Right atrium auricular region (tissue), 2 donors: ENCODE measurements at regions not wholly inside any gene's neighbourhood (a gene's known extent, or its start where the extent isn't known, plus 50 kb on each side); places are given as distances from the start of the nearest gene placed in this dataset.

Experiments
- DNase-seq: peaks from one replicate; pipeline ENCODE4 v3.0.0-alpha.2; 2019; ENCODE audit warnings: low spot score
- H3K27ac ChIP-seq, 2 donors: fragments of 200-600 bp; sonication (generic); 1 replicate in 1 of 2; 2 replicates in 1 of 2; pipeline ENCODE4 v1.5.1; 2016 to 2019
- H3K27me3 ChIP-seq, 2 donors: fragments of 200-600 bp; sonication (generic); one replicate each; pipeline versions ENCODE4 v1.5.1 to v1.6.0; 2017 to 2019
- H3K36me3 ChIP-seq: fragments of 200-600 bp; sonication (generic); one replicate; pipeline ENCODE4 v1.5.1; 2016
- H3K4me1 ChIP-seq, 2 donors: fragments of 200-600 bp; sonication (generic); one replicate each; pipeline versions ENCODE4 v1.5.1 to v1.6.0; 2017 to 2019
- H3K4me3 ChIP-seq, 2 donors: fragments of 200-600 bp; sonication (generic); 1 replicate in 1 of 2; 2 replicates in 1 of 2; pipeline ENCODE4 v1.5.1; 2017 to 2019; ENCODE audit warnings: mild to moderate bottlenecking in 1 of 2, moderate library complexity in 1 of 2
- H3K9me3 ChIP-seq, 2 donors: fragments of 200-600 bp; sonication (generic); one replicate each; pipeline ENCODE4 v1.5.1; 2019
- CTCF ChIP-seq, 2 donors: fragments of 200-600 bp; sonication (generic); IDR thresholded peaks; one replicate each; pipeline ENCODE4 v1.5.1; 2019; ENCODE audit warnings: antibody characterized with exemption in 2 of 2

GRCh38 chrX:43479850-43480249, 176.2 kb upstream of the MAOA start:
- TF ChIP-seq CTCF (IDR thresholded peaks at IDR 0.05) = no peak
- Histone ChIP-seq H3K27me3 (no peaks in the 10 kb centered on the region), H3K4me1 (no peaks in the 10 kb centered on the region), H3K27ac (no peak overlapping the region), H3K4me3 (no peak overlapping the region), H3K36me3 (no peaks in the 10 kb centered on the region), H3K9me3 (no peaks in the 10 kb centered on the region)
- DNase-seq = no peak

GRCh38 chrX:43481576-43481975, 174.5 kb upstream of the MAOA start:
- no peaks in the 10 kb centered on the region for H3K9me3 ChIP-seq
- H3K4me1 ChIP-seq = no peaks in the 10 kb centered on the region
- DNase-seq = no peak
- TF ChIP-seq CTCF (IDR thresholded peaks at IDR 0.05) = no peak
- H3K27me3 ChIP-seq = no peaks in the 10 kb centered on the region
- no peaks in the 10 kb centered on the region for H3K36me3 ChIP-seq
- no peak overlapping the region for H3K27ac ChIP-seq
- H3K4me3 ChIP-seq = no peak overlapping the region

- Histone ChIP-seq H3K27me3 (no peaks in the 10 kb centered on the region), H3K27ac (no peak overlapping the region), H3K4me1 (no peaks in the 10 kb centered on the region), H3K9me3 (peaks cover 0 to 14% of the 10 kb centered on the region in 2 donors), H3K36me3 (no peaks in the 10 kb centered on the region), H3K4me3 (no peak overlapping the region)
- no peak for DNase-seq
- no peak for TF ChIP-seq CTCF (IDR thresholded peaks at IDR 0.05)
These were observed 162.3 kb upstream of the MAOA start for GRCh38 chrX:43493756-43494155.

GRCh38 chrX:43500246-43500645, 155.9 kb upstream of the MAOA start:
- H3K9me3 ChIP-seq = no peaks in the 10 kb centered on the region
- H3K36me3 ChIP-seq = no peaks in the 10 kb centered on the region
- H3K4me1 ChIP-seq = no peaks in the 10 kb centered on the region
- DNase-seq = no peak
- no peak overlapping the region for H3K4me3 ChIP-seq
- H3K27ac ChIP-seq = no peak overlapping the region
- TF ChIP-seq CTCF (IDR thresholded peaks at IDR 0.05) = no peak
- no peaks in the 10 kb centered on the region for H3K27me3 ChIP-seq

GRCh38 chrX:43500996-43501694, 155.0 kb upstream of the MAOA start:
- Histone ChIP-seq H3K4me3 (no peak overlapping the region), H3K4me1 (no peaks in the 10 kb centered on the region), H3K9me3 (no peaks in the 10 kb centered on the region), H3K36me3 (no peaks in the 10 kb centered on the region), H3K27ac (no peak overlapping the region), H3K27me3 (no peaks in the 10 kb centered on the region)
- TF ChIP-seq CTCF (IDR thresholded peaks at IDR 0.05) = no peak
- DNase-seq = no peak

GRCh38 chrX:43504394-43504793, 151.7 kb upstream of the MAOA start:
- Histone ChIP-seq H3K27ac (no peak overlapping the region), H3K36me3 (no peaks in the 10 kb centered on the region), H3K4me1 (no peaks in the 10 kb centered on the region), H3K9me3 (no peaks in the 10 kb centered on the region), H3K27me3 (no peaks in the 10 kb centered on the region), H3K4me3 (no peak overlapping the region)
- no peak for DNase-seq
- TF ChIP-seq CTCF (IDR thresholded peaks at IDR 0.05) = no peak
